ENCODE measurements at regions not wholly inside any gene's neighbourhood (a gene's known extent, or its start where the extent isn't known, plus 50 kb on each side); places are given as distances from the start of the nearest gene placed in this dataset.

DNA sequence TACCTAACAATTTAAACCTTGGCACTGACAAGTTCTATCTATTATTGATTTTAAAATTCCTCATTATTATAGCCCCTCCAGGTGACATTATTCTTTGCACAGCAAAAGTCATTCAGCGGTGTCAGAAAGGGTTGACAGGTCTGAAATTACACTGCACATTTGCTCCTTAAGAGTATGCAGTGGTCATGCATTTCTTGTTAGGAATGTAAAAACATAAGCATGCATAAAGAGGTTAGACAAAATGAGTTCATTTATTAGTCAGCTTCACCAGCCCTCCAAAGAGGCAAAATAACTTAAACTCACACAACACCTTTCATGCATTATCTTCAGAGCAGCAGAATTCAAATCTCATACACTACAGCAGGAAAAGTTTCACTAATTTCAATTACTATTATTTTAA is 158.8 kb downstream of the HNRNPD start:
- Mint-ChIP-seq H3K4me3 (no peak overlapping the region), H3K4me1 (no peaks in the 10 kb centered on the region), H3K27me3 (ENCODE audit: low read depth in 2 of 2) (peaks cover 14 to 23% of the 10 kb centered on the region in 2 donors), H3K27ac (no peak overlapping the region), H3K36me3 (no peaks in the 10 kb centered on the region), H3K9me3 (no peaks in the 10 kb centered on the region)
- Histone ChIP-seq H3K27me3 (ENCODE audit: control insufficient read depth, insufficient read depth, low read length) (no peaks in the 10 kb centered on the region), H3K4me1 (ENCODE audit: control insufficient read depth, insufficient read depth, low read length) (no peaks in the 10 kb centered on the region), H3K36me3 (ENCODE audit: control insufficient read depth, insufficient read depth, low read length) (no peaks in the 10 kb centered on the region), H3K27ac (ENCODE audit: low read length) (no peak overlapping the region), H3K9me3 (ENCODE audit: control insufficient read depth, insufficient read depth, low read length) (no peaks in the 10 kb centered on the region), H3K4me3 (ENCODE audit: low read length) (no peak overlapping the region)
- intact Hi-C loops (cut with micrococcal nuclease): no loop called here
- no peak for DNase-seq
- ATAC-seq: no peak
- no peak for TF ChIP-seq CTCF (IDR thresholded peaks at IDR 0.05)
- WGBS (ENCODE audit: insufficient coverage): 100% methylated on average over 1 of the region's 1 CpG

DNA sequence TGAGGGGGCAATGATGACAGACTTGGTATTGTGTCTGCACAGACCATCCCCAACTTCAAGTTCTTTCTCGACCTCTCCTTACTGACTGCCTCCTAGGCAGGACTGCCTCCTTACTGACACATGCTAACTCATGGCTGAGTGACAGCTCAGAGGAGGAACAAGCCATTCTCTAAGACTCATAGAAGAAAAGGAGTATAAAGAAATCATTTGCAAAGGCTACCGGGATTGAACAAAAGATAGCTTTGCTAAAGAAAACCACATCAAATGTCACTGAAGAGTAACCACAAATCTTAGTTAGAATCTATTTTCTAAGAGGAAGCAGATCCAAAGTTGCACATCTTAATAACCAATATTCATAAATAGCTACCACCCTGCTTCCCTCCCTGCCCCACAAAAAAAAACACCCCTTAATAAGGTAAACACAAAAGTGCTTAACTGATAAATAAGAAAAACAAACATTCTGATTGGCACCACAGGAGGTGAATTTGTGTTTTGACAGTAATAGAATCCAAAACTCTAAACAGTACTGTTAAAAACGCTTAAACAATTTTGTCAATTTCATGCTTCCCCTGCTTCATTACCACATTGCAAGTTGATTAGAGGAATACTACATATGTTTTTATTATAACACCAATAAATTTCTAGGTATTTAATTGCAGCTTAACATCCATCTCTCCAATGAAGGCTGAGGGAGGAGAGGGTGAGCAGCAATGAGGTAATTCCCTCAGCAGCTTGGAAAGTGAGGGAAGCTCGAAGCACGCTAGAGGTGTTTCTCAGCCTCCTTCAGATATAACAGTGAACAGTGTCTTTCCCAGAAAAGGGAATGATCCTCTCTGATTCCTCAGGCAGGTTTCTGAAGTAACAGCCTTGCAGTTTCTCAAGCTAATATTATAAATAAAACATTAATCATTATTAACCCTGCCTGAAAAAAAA is 160.0 kb downstream of the HNRNPD start:
- H3K9me3 ChIP-seq (ENCODE audit: control insufficient read depth, insufficient read depth, low read length): no peaks in the 10 kb centered on the region
- peak in 1 of 2 donors; percentile 64 for DNase-seq
- intact Hi-C loops (cut with micrococcal nuclease): no loop called here
- no peaks in the 10 kb centered on the region for H3K4me1 Mint-ChIP-seq
- H3K36me3 ChIP-seq (ENCODE audit: control insufficient read depth, insufficient read depth, low read length): no peaks in the 10 kb centered on the region
- no peaks in the 10 kb centered on the region for H3K36me3 Mint-ChIP-seq
- no peak overlapping the region for H3K4me3 Mint-ChIP-seq
- peaks cover 14 to 23% of the 10 kb centered on the region in 2 donors for H3K27me3 Mint-ChIP-seq (ENCODE audit: low read depth in 2 of 2)
- no peak for TF ChIP-seq CTCF (IDR thresholded peaks at IDR 0.05)
- H3K9me3 Mint-ChIP-seq: no peaks in the 10 kb centered on the region
- WGBS (ENCODE audit: insufficient coverage): 46% methylated on average over 4 of the region's 5 CpGs
- no peaks in the 10 kb centered on the region for H3K27me3 ChIP-seq (ENCODE audit: control insufficient read depth, insufficient read depth, low read length)
- ATAC-seq: peak in 1 of 3 donors; percentile 28
- H3K27ac ChIP-seq (ENCODE audit: low read length): no peak overlapping the region
- no peak overlapping the region for H3K4me3 ChIP-seq (ENCODE audit: low read length)
- H3K4me1 ChIP-seq (ENCODE audit: control insufficient read depth, insufficient read depth, low read length): no peaks in the 10 kb centered on the region
- H3K27ac Mint-ChIP-seq: no peak overlapping the region

DNA sequence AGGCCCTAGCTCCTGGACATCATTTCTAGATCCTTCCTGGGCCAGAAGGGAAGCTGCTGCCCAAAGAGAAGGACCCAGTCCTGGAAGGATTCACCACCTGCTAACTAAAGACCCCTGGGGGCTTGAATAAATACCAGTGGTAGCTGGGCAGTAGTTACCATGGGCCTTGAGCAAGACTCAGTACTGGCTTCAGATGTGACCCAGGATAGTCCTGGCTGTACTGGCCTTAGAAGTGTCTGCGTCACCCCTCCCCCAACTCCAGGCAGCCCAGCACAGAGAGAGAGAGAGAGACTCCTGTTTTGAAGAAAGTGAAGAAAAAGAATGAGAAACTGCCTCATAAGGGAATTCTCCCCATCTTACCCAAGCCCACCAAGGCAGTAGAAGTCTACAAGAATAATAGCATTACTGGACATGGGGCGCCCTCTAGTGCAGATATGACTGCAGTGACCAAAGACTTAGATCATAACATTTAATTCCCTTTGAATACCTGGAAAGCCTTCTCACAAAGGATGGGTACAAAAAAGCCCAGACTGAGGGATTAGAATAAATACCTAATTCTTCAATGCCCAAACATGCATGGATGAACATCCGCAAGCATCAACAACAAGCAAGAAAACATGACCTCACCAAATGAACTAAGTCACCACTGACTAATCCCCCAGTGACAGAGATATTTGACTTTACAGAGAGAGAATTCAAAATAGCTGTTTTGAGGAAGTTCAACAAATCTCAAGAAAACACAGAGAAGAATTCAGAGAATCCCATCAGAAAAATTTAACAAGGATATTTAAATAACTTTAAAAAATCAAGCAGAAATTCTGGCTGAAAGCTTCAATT is 171.8 kb downstream of the HNRNPD start:
- WGBS (ENCODE audit: insufficient coverage): 53% methylated on average over 2 of the region's 3 CpGs
- H3K27me3 Mint-ChIP-seq (ENCODE audit: low read depth in 2 of 2): peaks cover 18 to 40% of the 10 kb centered on the region in 2 donors

More for the DNA sequence above, 171.8 kb downstream of the HNRNPD start:
- Mint-ChIP-seq H3K4me3 (no peak overlapping the region), H3K36me3 (no peaks in the 10 kb centered on the region), H3K27ac (no peak overlapping the region), H3K9me3 (no peaks in the 10 kb centered on the region), H3K4me1 (no peaks in the 10 kb centered on the region)
- intact Hi-C loops (cut with micrococcal nuclease): loop anchor here (1.0 kb wide), 1 partner anchor 796 kb away; no protein-coding TSS in a partner anchor
- H3K9me3 ChIP-seq (ENCODE audit: control insufficient read depth, insufficient read depth, low read length): no peaks in the 10 kb centered on the region
- no peaks in the 10 kb centered on the region for H3K4me1 ChIP-seq (ENCODE audit: control insufficient read depth, insufficient read depth, low read length)
- H3K27ac ChIP-seq (ENCODE audit: low read length): no peak overlapping the region
- no peak overlapping the region for H3K4me3 ChIP-seq (ENCODE audit: low read length)
- H3K27me3 ChIP-seq (ENCODE audit: control insufficient read depth, insufficient read depth, low read length): no peaks in the 10 kb centered on the region
- peak; percentile 52 for TF ChIP-seq CTCF (IDR thresholded peaks at IDR 0.05)
- DNase-seq (peak in 1 of 2 donors; percentile 71), ATAC-seq (peak in 2 of 3 donors; percentile 44 to 61)
- no peaks in the 10 kb centered on the region for H3K36me3 ChIP-seq (ENCODE audit: control insufficient read depth, insufficient read depth, low read length)

All from natural killer cell (primary cell).